ENCODE measurements at regions not wholly inside any gene's neighbourhood (a gene's known extent, or its start where the extent isn't known, plus 50 kb on each side); places are given as distances from the start of the nearest gene placed in this dataset.

- TF ChIP-seq, protein P1, sequence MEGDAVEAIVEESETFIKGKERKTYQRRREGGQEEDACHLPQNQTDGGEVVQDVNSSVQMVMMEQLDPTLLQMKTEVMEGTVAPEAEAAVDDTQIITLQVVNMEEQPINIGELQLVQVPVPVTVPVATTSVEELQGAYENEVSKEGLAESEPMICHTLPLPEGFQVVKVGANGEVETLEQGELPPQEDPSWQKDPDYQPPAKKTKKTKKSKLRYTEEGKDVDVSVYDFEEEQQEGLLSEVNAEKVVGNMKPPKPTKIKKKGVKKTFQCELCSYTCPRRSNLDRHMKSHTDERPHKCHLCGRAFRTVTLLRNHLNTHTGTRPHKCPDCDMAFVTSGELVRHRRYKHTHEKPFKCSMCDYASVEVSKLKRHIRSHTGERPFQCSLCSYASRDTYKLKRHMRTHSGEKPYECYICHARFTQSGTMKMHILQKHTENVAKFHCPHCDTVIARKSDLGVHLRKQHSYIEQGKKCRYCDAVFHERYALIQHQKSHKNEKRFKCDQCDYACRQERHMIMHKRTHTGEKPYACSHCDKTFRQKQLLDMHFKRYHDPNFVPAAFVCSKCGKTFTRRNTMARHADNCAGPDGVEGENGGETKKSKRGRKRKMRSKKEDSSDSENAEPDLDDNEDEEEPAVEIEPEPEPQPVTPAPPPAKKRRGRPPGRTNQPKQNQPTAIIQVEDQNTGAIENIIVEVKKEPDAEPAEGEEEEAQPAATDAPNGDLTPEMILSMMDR (tag by site-specific recombination; IDR thresholded peaks at IDR 0.05): no peak
- TF ChIP-seq ZNF274 (IDR thresholded peaks at IDR 0.05; ENCODE audit: low read length): no peak
- TF ChIP-seq ZNF274 (tag by site-specific recombination; IDR thresholded peaks at IDR 0.05; ENCODE audit: borderline replicate concordance): no peak
- TF ChIP-seq MYNN (tag by site-specific recombination; IDR thresholded peaks at IDR 0.05; ENCODE audit: borderline replicate concordance): no peak
- TF ChIP-seq, protein P2, sequence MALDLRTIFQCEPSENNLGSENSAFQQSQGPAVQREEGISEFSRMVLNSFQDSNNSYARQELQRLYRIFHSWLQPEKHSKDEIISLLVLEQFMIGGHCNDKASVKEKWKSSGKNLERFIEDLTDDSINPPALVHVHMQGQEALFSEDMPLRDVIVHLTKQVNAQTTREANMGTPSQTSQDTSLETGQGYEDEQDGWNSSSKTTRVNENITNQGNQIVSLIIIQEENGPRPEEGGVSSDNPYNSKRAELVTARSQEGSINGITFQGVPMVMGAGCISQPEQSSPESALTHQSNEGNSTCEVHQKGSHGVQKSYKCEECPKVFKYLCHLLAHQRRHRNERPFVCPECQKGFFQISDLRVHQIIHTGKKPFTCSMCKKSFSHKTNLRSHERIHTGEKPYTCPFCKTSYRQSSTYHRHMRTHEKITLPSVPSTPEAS (tag by site-specific recombination; IDR thresholded peaks at IDR 0.05): no peak
- no peak for TF ChIP-seq YY1 (tag by site-specific recombination; IDR thresholded peaks at IDR 0.05)
- no peak for TF ChIP-seq ZNF175 (tag by site-specific recombination; IDR thresholded peaks at IDR 0.05)
- TF ChIP-seq, protein P3, sequence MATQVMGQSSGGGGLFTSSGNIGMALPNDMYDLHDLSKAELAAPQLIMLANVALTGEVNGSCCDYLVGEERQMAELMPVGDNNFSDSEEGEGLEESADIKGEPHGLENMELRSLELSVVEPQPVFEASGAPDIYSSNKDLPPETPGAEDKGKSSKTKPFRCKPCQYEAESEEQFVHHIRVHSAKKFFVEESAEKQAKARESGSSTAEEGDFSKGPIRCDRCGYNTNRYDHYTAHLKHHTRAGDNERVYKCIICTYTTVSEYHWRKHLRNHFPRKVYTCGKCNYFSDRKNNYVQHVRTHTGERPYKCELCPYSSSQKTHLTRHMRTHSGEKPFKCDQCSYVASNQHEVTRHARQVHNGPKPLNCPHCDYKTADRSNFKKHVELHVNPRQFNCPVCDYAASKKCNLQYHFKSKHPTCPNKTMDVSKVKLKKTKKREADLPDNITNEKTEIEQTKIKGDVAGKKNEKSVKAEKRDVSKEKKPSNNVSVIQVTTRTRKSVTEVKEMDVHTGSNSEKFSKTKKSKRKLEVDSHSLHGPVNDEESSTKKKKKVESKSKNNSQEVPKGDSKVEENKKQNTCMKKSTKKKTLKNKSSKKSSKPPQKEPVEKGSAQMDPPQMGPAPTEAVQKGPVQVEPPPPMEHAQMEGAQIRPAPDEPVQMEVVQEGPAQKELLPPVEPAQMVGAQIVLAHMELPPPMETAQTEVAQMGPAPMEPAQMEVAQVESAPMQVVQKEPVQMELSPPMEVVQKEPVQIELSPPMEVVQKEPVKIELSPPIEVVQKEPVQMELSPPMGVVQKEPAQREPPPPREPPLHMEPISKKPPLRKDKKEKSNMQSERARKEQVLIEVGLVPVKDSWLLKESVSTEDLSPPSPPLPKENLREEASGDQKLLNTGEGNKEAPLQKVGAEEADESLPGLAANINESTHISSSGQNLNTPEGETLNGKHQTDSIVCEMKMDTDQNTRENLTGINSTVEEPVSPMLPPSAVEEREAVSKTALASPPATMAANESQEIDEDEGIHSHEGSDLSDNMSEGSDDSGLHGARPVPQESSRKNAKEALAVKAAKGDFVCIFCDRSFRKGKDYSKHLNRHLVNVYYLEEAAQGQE (tag by site-specific recombination; IDR thresholded peaks at IDR 0.05): no peak
- TF ChIP-seq HIC1 (tag by site-specific recombination; IDR thresholded peaks at IDR 0.05): peak; percentile 68
Measured at GRCh38 chr9:108551030-108551841, 304.6 kb downstream of the ACTL7B start.
